HepG2 (cell line): ENCODE measurements at regions not wholly inside any gene's neighbourhood (a gene's known extent, or its start where the extent isn't known, plus 50 kb on each side); places are given as distances from the start of the nearest gene placed in this dataset.

Experiments
- BRCA1 ChIP-seq: sonication (generic); formaldehyde crosslinking; IDR thresholded peaks from 2 replicates; pipeline ENCODE4 v1.4.0; 2020; ENCODE audit warnings: missing genetic modification reagents
- CHD2 ChIP-seq: IDR thresholded peaks from 2 replicates; pipeline ENCODE4 v1.6.1; 2011; ENCODE audit warnings: low read depth, low read length, improper control_type of control experiment
- FOXO1 ChIP-seq: sonication (generic); formaldehyde crosslinking; IDR thresholded peaks from 2 replicates; pipeline ENCODE4 v1.4.0; 2020; ENCODE audit warnings: missing genetic modification reagents
- GATA4 ChIP-seq: sonication (generic); IDR thresholded peaks from 2 replicates; pipeline ENCODE4 v1.6.1; 2016; ENCODE audit warnings: antibody characterized with exemption, low read depth, borderline replicate concordance
- MXI1 ChIP-seq: IDR thresholded peaks from 3 replicates; pipeline ENCODE4 v1.6.1; 2012; ENCODE audit warnings: low read depth, low read length, inconsistent platforms, borderline replicate concordance
- TOE1 ChIP-seq: sonication (generic); formaldehyde crosslinking; IDR thresholded peaks from 2 replicates; pipeline ENCODE4 v1.4.0; 2020; ENCODE audit warnings: mild to moderate bottlenecking, missing genetic modification reagents
- ZBTB42 ChIP-seq: sonication (generic); formaldehyde crosslinking; IDR thresholded peaks from 2 replicates; pipeline ENCODE4 v1.5.0; 2020; ENCODE audit warnings: mild to moderate bottlenecking, missing genetic modification reagents
- ZNF24 ChIP-seq: fragments of 450-650 bp; IDR thresholded peaks from 2 replicates; pipeline ENCODE4 v1.6.1; 2017; ENCODE audit warnings: antibody characterized with exemption, mild to moderate bottlenecking
- ZNF674 ChIP-seq: sonication (generic); formaldehyde crosslinking; IDR thresholded peaks from 2 replicates; pipeline ENCODE4 v1.5.0; 2020; ENCODE audit warnings: low read depth, mild to moderate bottlenecking, missing genetic modification reagents
- ZNF761 ChIP-seq: sonication (generic); formaldehyde crosslinking; conservative IDR thresholded peaks from 2 replicates; pipeline ENCODE4 v1.4.0; 2020; ENCODE audit warnings: mild to moderate bottlenecking, missing genetic modification reagents
- ZSCAN30 ChIP-seq: sonication (generic); formaldehyde crosslinking; IDR thresholded peaks from 2 replicates; pipeline ENCODE4 v1.5.0; 2020; ENCODE audit warnings: mild to moderate bottlenecking, missing genetic modification reagents
- TF ChIP-seq, protein P1 (sequence below): sonication (generic); formaldehyde crosslinking; IDR thresholded peaks from 2 replicates; pipeline ENCODE4 v1.4.0; 2020; ENCODE audit warnings: mild to moderate bottlenecking, missing genetic modification reagents
- TF ChIP-seq, protein P2 (sequence below): sonication (generic); formaldehyde crosslinking; IDR thresholded peaks from 2 replicates; pipeline ENCODE4 v1.5.0; 2020; ENCODE audit warnings: missing genetic modification reagents

DNA sequence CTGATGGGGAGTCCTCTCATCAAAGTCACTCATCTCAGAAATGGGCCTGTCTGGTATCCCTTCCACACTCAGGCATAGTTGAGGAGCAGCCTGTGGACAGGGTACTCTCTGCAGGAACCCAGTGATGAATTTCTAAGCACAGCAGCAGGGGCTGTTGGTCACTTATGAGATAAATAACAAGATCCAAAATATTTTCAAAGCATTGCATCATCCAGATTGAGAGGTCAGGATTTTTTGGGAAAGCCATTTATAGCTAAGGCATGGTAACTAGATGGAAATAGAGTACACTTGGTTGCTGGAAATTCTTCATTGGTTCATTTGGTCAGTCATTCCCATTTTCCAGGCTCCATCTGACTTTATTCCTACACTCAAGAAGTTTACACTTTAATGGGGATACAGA is 246.8 kb upstream of the RAI14 start:
- TF ChIP-seq ZSCAN30 (CRISPR knock-in tag) (no peak), ZNF674 (CRISPR knock-in tag) (no peak), MXI1 (no peak), BRCA1 (CRISPR knock-in tag) (no peak), CHD2 (no peak), ZNF761 (CRISPR knock-in tag) (no peak), ZBTB42 (CRISPR knock-in tag) (no peak), TOE1 (CRISPR knock-in tag) (no peak), GATA4 (no peak), ZNF24 (no peak), FOXO1 (no peak)
- TF ChIP-seq, protein P1, sequence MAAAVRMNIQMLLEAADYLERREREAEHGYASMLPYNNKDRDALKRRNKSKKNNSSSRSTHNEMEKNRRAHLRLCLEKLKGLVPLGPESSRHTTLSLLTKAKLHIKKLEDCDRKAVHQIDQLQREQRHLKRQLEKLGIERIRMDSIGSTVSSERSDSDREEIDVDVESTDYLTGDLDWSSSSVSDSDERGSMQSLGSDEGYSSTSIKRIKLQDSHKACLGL (CRISPR knock-in tag): no peak
- TF ChIP-seq, protein P2, sequence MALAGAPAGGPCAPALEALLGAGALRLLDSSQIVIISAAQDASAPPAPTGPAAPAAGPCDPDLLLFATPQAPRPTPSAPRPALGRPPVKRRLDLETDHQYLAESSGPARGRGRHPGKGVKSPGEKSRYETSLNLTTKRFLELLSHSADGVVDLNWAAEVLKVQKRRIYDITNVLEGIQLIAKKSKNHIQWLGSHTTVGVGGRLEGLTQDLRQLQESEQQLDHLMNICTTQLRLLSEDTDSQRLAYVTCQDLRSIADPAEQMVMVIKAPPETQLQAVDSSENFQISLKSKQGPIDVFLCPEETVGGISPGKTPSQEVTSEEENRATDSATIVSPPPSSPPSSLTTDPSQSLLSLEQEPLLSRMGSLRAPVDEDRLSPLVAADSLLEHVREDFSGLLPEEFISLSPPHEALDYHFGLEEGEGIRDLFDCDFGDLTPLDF (CRISPR knock-in tag): no peak
